Adrenal gland (tissue), 5 donors: ENCODE measurements at regions not wholly inside any gene's neighbourhood (a gene's known extent, or its start where the extent isn't known, plus 50 kb on each side); places are given as distances from the start of the nearest gene placed in this dataset.
"Not testable (repeated sequence)": the region's sequence is repeated elsewhere in the genome, so short reads cannot be mapped to it uniquely, and the experiment has no call there.

Experiments used
- POLR2A ChIP-seq, 2 donors: fragments of 450-650 bp; IDR thresholded peaks; one replicate each; pipeline ENCODE4 v1.6.1; 2017; ENCODE audit warnings: antibody characterized with exemption in 2 of 2, mild to moderate bottlenecking in 2 of 2, moderate library complexity in 1 of 2
- TF ChIP-seq, protein P1 (sequence below), 6 experiments: fragments of 450-650 bp in 4 of 6; fragments of 200-600 bp in 2 of 6; sonication (generic) in 1 of 6; IDR thresholded peaks; 1 replicate in 5 of 6; 2 replicates in 1 of 6; pipeline versions ENCODE4 v1.5.1 to v1.8.0; 2016 to 2021; ENCODE audit warnings: antibody characterized with exemption in 6 of 6, mild to moderate bottlenecking in 2 of 6, moderate library complexity in 1 of 6
- donor health status: DM: no; HTN: no; CAD: no.

DNA sequence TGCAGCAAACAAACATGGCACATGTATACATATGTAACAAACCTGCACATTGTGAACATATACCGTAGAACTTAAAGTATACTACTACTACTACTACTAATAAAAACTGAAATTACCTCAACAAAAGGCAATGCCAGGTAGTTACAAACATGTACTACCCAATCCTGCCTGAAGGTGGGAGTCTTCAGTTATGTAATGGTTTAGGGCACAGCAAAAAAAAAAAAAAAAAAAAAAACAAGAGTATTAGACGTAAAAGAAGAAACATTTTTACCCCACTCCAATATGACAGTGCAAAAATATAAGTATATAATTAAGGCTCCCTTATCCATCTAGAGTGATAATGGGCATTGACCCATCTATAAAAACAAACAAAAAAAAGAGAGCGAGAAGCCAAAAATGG lies 296.6 kb downstream of the ZNF37A start:
- TF ChIP-seq POLR2A (IDR thresholded peaks at IDR 0.05), result not testable (repeated sequence)
- TF ChIP-seq, protein P1, sequence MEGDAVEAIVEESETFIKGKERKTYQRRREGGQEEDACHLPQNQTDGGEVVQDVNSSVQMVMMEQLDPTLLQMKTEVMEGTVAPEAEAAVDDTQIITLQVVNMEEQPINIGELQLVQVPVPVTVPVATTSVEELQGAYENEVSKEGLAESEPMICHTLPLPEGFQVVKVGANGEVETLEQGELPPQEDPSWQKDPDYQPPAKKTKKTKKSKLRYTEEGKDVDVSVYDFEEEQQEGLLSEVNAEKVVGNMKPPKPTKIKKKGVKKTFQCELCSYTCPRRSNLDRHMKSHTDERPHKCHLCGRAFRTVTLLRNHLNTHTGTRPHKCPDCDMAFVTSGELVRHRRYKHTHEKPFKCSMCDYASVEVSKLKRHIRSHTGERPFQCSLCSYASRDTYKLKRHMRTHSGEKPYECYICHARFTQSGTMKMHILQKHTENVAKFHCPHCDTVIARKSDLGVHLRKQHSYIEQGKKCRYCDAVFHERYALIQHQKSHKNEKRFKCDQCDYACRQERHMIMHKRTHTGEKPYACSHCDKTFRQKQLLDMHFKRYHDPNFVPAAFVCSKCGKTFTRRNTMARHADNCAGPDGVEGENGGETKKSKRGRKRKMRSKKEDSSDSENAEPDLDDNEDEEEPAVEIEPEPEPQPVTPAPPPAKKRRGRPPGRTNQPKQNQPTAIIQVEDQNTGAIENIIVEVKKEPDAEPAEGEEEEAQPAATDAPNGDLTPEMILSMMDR (IDR thresholded peaks at IDR 0.05), result peak in 3 of 6 experiments; percentile 10 to 38 (median 23)
